GM15510 (cell line): ENCODE measurements at regions not wholly inside any gene's neighbourhood (a gene's known extent, or its start where the extent isn't known, plus 50 kb on each side); places are given as distances from the start of the nearest gene placed in this dataset.

Experiments
- POLR2A ChIP-seq: IDR thresholded peaks from 3 replicates; pipeline ENCODE4 v1.6.1; 2011; ENCODE audit warnings: borderline replicate concordance; ENCODE audit not compliant: insufficient read length; ENCODE audit errors: extremely low read depth

DNA sequence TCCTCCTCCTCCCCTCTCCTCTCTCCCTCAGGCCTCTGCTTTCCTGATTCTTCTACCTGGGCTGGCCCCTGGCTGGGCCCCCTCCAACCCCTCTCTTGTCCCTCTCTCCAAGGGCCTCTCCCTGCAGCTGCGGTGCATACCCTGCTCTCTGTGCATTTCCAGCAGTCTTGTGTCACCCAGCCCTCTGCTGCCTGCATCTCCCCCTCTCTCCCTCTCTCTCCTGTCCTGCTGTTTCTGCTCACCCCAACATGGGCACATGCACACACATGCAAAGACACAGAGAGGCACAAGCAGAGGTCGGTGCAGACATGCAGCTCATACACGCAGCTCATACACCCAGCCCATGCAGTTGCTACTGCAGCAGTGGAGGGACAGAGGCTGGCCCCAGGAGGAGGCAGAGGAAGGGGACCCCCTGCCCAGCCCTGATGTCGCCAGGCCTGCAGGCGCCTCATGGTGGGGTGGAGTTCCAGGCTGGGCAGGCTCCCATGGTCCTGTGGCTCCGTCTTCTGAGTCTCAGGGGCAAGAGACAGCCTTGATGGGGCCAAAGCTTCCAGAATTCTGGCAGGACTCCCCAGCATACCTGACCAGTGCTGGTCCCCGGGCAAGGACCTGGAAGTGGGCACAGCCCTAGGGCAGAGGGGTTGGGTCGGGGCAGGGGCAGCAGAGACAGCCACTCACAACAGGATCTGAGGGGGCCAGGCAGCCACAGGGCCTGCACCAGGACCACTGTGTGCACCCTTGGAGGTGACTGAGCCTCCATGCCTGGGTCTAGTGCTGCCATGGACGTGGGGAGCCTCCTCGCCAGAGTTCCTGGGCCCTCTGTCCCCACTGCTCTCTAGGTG, 216.9 kb downstream of the C9orf50 start:
- no peak for TF ChIP-seq POLR2A

DNA sequence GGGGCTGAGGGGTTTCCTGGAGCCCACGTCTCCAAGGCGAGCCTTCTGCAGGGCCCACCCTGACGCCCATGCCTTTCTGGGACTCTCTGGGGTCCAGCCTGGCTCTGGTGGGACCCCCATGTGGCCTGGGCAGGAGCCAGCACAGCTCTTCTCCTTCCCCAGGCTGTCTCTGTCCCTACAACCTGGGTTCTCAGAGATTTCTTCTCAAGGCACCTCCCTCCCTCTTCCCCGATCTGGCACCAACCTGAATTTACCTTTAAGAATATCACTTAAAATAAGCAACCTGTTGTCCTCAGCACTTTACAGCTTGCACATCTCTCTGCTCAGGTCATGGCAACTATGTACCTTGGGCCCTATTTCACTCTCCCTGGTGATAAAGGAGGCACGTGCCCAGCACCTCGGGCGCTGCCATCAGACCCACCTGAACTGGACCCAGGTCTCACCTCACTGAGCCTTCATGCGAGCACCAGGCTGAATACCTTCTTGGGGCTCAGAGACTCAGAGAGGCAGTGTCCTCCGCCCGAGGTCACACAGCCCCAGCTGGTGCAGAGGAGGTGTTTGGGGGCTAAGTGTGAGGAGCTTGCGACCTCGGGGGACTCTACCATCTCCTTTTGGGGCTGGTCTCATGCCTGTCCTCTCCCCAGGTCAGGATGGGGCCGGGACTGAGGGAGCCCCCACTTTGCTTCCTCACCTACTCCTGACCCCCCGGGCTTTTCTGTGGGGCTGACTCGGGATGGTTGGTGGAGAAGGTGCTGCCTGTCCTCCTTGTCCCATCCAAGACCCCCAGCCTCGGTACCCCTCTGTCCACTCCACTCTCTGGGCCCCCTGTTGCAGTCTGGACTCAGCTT, 217.7 kb downstream of the C9orf50 start:
- TF ChIP-seq POLR2A = no peak

DNA sequence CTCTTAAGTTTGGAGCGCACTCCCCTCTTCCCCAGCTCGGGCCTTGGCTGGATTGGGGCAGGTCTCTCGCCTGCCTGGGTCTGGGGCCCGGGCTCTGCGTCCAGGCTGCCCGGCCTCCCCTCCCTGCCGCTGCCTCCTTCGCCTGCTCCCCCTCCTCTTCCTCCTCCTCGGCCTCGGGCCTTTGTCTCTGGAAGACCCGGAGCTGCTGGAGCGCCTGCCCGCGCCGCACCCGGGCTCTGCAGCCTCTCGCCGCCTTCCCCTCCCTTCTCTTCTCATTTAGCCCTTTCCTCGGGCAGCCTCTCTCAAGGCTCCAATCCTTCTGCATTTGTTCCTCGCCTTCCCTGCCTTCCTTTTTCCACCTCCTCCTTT, 218.5 kb downstream of the C9orf50 start:
- no peak for TF ChIP-seq POLR2A

DNA sequence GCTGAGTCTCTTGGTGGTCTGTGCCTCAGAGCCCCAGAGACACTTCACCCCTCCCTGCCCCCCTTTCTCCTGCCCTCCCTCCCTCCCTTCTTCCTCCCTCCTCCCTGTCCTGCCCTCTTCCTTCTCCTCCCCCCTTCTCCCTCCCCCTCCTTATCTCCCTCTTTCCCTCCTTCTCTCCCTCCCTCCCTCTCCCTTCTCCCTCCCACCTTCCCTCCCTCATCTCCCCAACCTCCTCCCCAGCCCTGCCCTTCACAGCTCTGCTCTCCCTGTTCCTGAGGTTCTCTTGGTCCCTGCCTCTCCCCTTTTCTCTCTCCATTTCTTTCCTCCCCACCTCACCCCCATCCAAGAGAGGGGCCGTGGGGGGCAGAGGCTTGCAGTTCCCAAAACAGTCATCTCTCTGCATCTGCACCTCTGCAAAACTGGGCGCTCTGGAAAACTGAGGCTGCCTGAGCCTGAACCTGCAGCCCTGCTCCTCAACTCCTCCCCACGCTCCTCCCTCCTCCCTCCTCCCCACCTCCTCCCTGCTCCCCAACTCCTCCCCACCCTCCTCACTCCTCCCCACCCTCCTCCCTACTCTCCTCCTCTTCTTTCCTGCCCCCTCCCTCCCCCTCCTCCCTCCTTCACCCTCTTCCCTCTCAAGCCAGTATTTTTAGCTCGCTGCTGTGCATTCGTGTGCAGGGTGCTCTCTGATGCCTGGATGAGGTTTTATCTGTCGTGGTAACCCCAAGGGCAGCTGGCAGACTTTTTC, 219.1 kb downstream of the C9orf50 start:
- no peak for TF ChIP-seq POLR2A

DNA sequence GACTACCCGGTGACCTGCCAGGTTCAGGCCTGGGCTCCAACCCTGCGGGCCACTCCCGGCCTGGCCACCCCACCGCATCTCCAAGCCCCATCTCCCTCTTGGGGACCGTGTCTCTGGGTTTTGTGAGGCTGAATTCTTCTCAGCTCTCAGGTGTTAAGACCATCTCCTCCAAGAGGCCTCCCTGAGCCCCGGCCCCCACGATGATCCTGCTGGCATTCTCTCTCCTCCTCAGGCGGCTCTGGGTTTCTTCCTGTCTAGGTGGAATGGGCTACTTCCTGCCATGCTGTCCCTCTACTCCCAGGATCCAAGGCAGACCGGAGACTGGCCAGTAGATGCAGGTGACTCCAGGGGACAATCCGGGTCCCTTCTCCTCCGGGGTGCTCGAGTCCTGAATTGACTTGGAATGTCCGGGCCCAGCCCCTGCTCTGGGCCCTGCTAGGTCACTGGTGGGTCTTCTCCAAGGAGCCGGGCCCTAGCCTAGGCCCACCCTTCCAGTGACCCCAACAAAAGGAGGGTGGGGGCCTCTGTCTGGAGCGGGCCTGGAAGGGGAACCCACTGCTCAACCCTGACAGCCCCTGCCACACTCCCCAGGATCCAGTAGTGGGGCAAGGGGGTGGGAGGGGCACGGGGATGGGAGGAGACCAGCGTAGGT, 219.8 kb downstream of the C9orf50 start:
- TF ChIP-seq POLR2A = no peak

DNA sequence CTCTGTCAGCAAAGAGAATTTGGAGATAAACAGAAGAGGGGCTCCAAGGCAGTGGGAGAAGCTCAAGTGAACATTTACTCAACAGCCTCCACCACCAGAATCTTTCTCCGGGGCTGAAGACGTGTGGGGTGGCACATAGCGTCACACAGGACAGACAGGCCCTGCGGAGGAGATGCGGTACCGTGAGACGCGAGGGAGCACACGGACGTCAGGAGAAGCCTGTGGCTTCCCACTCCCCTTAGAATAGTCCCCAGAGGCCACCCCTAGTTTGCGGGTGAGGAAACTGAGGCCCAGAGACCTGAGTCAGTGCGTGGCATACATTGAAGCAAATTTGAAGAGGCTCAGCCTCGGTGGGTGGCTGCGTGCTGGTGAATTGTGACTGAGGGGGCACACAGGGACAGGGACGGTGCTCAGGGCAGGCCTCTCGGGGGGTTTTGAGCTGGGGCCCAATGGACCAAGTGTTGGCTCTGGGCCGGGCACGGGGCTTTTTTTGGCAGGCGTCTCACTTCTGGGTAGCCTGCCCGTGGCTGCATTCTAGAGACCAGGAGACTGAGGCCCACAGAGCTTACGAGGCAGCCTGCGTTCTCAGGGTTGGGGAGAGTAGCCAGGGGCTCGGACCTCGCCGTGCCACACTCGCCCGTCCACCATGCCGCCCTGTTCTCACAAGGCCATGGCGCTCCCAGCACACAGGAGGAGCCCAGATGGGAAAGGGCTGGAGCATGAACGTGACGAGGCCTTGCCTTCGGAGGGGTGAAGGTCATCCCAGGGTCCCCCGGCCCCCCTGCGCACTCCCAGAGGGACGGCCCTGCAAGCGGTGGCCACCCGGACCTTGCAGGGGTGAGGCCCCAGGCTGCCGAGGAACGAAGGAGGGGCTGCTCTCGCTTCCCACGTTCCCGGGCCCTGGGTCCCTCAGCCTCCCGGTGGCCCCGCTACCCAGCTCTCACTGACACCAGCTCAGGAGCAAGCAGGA, 220.6 kb downstream of the C9orf50 start:
- TF ChIP-seq POLR2A = no peak

DNA sequence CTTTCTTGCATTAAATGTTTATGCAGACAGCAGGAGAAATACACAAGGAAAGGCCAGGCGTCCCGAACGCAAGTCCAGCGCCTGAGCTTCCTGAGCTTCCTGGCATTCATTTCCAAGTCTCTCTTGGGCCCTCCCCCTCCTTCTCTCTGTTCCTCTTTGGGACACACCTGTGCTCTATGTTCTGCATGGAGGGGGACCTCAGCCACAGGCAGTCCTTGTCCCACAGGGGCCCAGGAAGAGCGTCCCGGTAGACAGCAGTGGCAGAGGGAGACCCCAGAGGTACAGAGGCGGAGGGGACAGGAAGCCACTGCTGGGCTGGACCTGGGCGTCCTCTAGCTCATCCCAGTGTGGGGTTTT, 221.3 kb downstream of the C9orf50 start:
- no peak for TF ChIP-seq POLR2A

DNA sequence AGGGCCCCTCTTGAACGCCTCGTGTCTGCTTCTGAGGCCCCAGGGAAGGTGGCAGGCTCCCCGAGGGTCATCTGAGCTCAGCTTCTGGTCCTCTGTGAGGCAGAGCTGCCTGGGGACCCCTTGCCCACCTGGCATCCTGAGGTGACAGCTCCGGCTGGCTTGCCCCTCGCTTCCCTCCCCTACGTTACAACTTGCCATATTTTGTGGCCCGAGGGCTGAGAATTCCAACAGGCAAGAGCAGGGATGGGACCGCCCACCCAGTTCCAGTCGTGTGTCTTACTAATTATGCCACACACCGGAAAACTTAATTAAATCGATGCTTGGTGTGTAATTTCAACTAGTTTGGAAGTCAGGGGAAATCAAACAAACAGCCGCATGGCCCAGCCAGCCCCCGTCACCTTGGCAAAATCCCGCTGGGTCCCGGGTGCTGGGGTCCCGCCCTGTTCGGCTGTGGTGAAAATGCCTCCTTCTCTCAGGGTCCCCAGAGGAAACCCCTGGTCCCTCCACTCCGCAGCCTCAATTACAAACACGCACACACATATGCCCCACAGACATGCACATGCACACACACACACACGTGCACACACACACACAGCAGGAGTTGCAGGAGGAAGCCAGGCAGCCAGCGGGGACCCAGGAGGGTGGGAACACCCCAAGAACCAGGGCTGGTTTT, 221.0 kb upstream of the IER5L start:
- no peak for TF ChIP-seq POLR2A

DNA sequence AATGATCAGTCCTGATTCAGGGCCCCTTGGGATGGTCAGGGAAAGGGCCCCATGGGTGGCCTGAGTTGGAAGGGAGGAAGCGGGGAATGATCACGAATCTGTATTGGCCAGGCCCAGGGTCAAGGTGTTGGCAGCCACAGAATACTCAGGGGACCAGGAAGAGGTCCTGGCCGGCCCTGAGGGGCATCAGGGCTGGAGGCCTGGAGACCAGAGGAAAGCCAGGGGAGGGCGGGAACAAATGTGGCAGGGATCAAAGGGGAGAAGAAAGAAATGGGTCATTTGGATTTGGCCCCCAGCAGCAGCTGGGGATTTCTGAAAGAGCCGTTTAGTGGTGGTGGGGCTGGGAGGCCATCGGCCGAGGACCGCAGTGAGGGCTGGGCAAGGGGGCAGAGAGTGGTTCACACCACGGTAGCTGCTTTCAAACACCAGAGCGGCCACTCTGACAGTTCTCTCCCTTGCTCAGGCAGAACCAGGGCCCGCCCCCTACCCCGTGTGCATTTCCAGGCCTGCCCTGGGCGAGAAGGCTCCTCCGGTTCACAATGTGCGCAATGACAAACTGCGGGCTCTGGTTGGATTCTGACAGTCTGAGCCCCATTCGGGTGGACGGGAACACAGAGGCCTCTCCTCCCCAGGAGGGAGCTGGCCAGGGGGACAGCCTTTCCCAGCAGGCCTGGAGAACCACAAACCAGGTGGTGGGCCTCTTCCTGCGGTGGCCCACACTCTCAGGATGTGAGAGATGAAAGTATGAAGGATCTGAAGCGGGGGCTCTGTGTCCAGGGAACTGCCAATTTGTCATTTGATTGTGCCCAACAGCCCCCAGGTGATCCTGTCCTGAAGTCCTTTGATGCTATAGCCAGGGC, 220.3 kb upstream of the IER5L start:
- TF ChIP-seq POLR2A = no peak

DNA sequence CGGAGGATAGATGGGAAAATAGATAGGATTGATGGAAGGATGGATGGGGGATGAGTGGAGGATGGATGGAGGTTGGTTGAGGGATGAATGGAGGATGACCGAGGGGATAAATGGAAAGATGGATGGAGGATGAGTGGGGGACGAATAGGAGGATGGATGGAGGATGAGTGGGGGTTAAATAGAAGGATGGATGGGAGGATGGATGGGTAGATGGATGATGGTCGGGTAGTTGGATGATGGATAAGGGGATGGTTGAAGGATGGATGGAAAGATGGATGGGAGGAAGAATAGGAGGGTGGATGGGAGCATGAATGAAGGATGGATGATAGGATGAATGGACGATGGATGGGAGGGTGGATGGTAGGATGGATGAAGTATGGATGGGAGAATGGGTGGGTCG, 219.3 kb upstream of the IER5L start:
- no peak for TF ChIP-seq POLR2A

DNA sequence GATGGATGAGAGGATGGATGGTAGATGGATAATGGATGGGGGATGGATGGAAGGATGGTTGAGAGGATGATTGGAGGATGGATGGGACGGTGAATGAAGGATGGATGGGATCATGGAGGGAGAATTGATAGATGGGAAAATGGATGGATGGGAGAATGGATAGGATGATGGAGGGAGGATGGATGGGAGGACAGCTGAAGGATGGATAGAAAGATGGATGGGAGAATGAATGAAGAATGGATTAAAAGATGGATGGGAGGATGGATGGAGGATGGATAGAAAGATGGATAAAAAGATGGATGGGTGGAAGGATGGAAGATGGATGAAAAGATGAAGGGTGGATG, 218.3 kb upstream of the IER5L start:
- no peak for TF ChIP-seq POLR2A

DNA sequence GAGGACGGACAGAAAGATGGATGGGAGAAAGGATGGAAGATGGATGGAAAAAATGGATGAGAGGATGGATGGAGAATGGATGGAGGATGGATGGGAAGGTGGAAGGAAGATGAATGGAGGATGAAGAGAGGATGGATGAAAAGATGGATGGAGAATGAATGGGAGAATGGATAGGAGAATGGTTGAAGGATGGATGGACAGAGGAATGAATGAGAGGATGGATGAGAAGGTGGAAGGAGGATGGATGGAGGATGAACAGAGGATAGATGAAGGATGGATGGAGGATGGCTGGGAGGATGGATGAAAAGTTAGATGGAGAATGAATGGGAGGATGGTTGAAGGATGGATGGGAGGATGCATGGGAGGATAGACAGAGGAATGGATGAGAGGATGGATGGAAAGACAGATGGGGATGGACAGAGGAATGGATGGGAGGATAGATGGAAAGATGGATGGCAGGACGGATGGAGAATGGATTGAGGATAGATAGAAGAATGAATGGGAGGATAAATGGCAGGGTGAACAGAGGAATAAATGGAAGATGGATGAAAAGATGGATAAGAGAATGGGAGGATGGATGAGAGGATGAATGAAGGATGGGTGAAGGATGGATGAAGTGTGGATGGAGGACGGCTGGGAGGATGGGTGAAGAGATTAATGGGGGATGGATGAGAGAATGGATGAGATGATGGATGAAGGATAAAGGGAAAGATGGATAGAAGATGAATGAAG, 217.7 kb upstream of the IER5L start:
- no peak for TF ChIP-seq POLR2A
